ENCODE measurements at regions not wholly inside any gene's neighbourhood (a gene's known extent, or its start where the extent isn't known, plus 50 kb on each side); places are given as distances from the start of the nearest gene placed in this dataset.

- Histone ChIP-seq H3K4me3 (ENCODE audit: low read depth, low read length) (no peak overlapping the region), H3K36me3 (ENCODE audit: control insufficient read depth, insufficient read depth, low read length) (no peaks in the 10 kb centered on the region), H3K27me3 (ENCODE audit: control insufficient read depth, insufficient read depth, low read length) (no peaks in the 10 kb centered on the region)
- TF ChIP-seq CTCF (IDR thresholded peaks at IDR 0.05; ENCODE audit: insufficient read depth, low read length, severe bottlenecking): peak; percentile 83
- DNase-seq (ENCODE audit: low read depth): peak; percentile 66
- FAIRE-seq: peak; percentile 88
Observed at GRCh38 chr18:27605107-27605834, 420.2 kb upstream of the CHST9 start.

DNA sequence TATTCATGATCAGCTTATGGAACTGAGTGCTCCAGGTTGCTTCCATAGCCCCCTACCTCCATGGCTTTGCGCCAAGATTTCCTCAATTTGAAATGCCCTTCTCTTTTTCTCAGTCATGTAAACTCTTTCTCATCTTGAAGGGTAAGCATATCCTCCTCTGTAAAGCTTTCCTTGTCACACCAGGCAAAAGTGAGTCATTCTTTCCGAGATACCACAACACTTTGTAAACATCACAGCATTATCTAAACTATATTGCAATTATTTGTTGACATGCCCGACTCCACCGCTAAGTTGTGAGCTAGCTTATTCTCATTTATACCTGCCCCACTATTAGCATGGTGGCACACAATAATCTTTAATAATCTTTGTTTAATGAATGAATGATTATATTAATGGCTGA is 419.5 kb upstream of the CHST9 start:
- FAIRE-seq (no peak), DNase-seq (ENCODE audit: low read depth) (peak; percentile 82)
- TF ChIP-seq CTCF (IDR thresholded peaks at IDR 0.05; ENCODE audit: insufficient read depth, low read length, severe bottlenecking): no peak
- Histone ChIP-seq H3K4me3 (ENCODE audit: low read depth, low read length) (no peak overlapping the region), H3K36me3 (ENCODE audit: control insufficient read depth, insufficient read depth, low read length) (no peaks in the 10 kb centered on the region), H3K27me3 (ENCODE audit: control insufficient read depth, insufficient read depth, low read length) (no peaks in the 10 kb centered on the region)

- TF ChIP-seq CTCF (IDR thresholded peaks at IDR 0.05; ENCODE audit: insufficient read depth, low read length, severe bottlenecking): no peak
- Histone ChIP-seq H3K4me3 (ENCODE audit: low read depth, low read length) (no peak overlapping the region), H3K27me3 (ENCODE audit: control insufficient read depth, insufficient read depth, low read length) (no peaks in the 10 kb centered on the region), H3K36me3 (ENCODE audit: control insufficient read depth, insufficient read depth, low read length) (no peaks in the 10 kb centered on the region)
- DNase-seq (ENCODE audit: low read depth) (no peak), FAIRE-seq (no peak)
Observed at GRCh38 chr18:27602092-27602491, 417.0 kb upstream of the CHST9 start.

DNA sequence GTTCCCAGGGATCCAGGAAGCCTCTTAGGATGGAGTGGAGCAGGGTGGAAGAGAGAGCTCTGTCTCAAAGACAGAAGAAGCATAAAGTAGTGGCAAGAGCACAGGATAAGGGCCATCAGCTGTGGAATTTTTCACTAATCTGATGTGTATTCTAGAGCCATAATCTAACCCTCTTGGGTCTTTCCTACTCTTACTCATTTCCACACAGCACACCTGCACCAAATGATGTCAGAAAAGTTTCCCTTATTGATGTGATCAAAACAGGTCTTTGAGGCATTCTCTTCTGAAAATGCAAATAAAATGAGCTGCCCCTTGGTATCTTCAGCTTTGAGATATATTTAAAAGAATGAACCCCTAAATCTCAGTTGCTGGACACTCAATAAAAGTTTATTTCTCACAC is 415.1 kb upstream of the CHST9 start:
- DNase-seq (ENCODE audit: low read depth) (no peak), FAIRE-seq (no peak)
- no peak for TF ChIP-seq CTCF (IDR thresholded peaks at IDR 0.05; ENCODE audit: insufficient read depth, low read length, severe bottlenecking)
- H3K4me3 ChIP-seq (ENCODE audit: low read depth, low read length): no peak overlapping the region
- no peaks in the 10 kb centered on the region for H3K27me3 ChIP-seq (ENCODE audit: control insufficient read depth, insufficient read depth, low read length)
- H3K36me3 ChIP-seq (ENCODE audit: control insufficient read depth, insufficient read depth, low read length): no peaks in the 10 kb centered on the region

DNA sequence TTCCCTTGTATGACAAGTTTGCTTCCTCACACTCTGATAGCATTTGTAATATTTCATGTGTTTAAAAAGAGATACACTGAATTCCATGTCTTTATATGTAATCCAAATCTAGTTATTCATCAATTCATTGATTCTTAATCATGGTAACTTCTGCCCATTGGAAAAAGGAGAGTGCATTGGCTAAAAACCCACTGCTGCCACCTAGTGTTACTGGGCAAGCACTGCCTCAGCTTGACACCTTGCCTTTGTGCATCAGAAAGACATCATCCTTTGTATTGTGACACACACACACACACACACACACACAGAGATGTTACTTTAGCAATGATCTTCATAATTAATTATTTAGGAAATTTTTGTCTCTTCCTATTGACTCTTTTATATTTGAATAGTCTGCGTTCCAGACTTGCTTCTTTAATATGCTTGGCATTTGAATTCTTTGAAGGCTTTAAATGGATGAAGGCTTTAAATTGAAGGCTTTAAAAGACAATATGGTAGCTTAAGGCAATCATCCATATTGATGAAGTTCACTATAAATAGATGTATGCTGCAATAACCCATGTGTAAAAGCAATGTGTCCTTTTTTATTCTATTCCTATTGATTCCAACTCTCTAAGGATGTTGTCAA is 414.2 kb upstream of the CHST9 start:
- FAIRE-seq: no peak
- TF ChIP-seq CTCF (IDR thresholded peaks at IDR 0.05; ENCODE audit: insufficient read depth, low read length, severe bottlenecking): peak; percentile 86
- Histone ChIP-seq H3K36me3 (ENCODE audit: control insufficient read depth, insufficient read depth, low read length) (no peaks in the 10 kb centered on the region), H3K27me3 (ENCODE audit: control insufficient read depth, insufficient read depth, low read length) (no peaks in the 10 kb centered on the region), H3K4me3 (ENCODE audit: low read depth, low read length) (no peak overlapping the region)
- DNase-seq (ENCODE audit: low read depth): peak; percentile 38

Data from bronchial epithelial cell (primary cell).